Endothelial cell (in vitro differentiated cells): ENCODE measurements at regions not wholly inside any gene's neighbourhood (a gene's known extent, or its start where the extent isn't known, plus 50 kb on each side); places are given as distances from the start of the nearest gene placed in this dataset.

Experiments
- DNase-seq: peaks from one replicate; pipeline ENCODE4 v3.0.0; 2021; ENCODE audit warnings: low spot score
- H3K27ac Mint-ChIP-seq: one replicate; pipeline ENCODE4 v1.8.0; 2021; ENCODE audit warnings: mixed read lengths, inconsistent platforms; ENCODE audit not compliant: unreplicated experiment
- H3K27me3 Mint-ChIP-seq: one replicate; pipeline ENCODE4 v1.8.0; 2021; ENCODE audit warnings: mild to moderate bottlenecking, moderate library complexity, mixed read lengths, inconsistent platforms; ENCODE audit not compliant: unreplicated experiment
- H3K36me3 Mint-ChIP-seq: one replicate; pipeline ENCODE4 v1.8.0; 2021; ENCODE audit warnings: mild to moderate bottlenecking, low read depth, mixed read lengths, inconsistent platforms; ENCODE audit not compliant: unreplicated experiment
- H3K4me1 Mint-ChIP-seq: one replicate; pipeline ENCODE4 v1.8.0; 2021; ENCODE audit warnings: mild to moderate bottlenecking, mixed read lengths, inconsistent platforms; ENCODE audit not compliant: unreplicated experiment
- H3K4me3 Mint-ChIP-seq: one replicate; pipeline ENCODE4 v1.8.0; 2021; ENCODE audit warnings: mild to moderate bottlenecking, mixed read lengths, inconsistent platforms; ENCODE audit not compliant: unreplicated experiment
- H3K9me3 Mint-ChIP-seq: one replicate; pipeline ENCODE4 v1.8.0; 2021; ENCODE audit warnings: mixed read lengths, inconsistent platforms; ENCODE audit not compliant: unreplicated experiment
- CTCF ChIP-seq: fragments of 200-600 bp; sonication (generic); IDR thresholded peaks from one replicate; pipeline ENCODE4 v1.5.0; 2021; ENCODE audit warnings: antibody characterized with exemption; ENCODE audit not compliant: unreplicated experiment

DNA sequence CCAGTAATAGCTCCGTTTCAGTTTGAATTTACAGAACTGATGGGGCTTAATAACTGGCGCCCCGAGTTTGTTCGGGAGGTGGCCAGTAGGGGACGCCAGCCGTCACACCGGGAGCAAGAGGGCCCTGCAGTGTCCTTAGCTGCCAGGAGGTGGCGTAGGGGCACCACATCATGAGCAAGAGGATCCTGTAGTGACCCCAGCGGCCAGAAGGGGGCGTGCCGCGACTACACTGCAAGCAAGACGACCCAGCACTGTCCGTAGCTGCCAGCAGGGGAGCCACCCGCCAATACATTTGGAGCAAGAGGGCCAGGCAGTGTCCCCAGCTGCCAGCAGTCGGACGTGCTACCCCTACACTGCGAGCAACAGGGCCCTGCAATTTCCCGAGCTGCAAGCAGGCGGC, 663.7 kb upstream of the B3GAT1 start:
- no peaks in the 10 kb centered on the region for H3K9me3 Mint-ChIP-seq
- peak; percentile 75 for DNase-seq
- H3K4me3 Mint-ChIP-seq: peak overlapping the region; percentile 47
- no peaks in the 10 kb centered on the region for H3K36me3 Mint-ChIP-seq
- no peak overlapping the region for H3K27ac Mint-ChIP-seq
- peak; percentile 95 for TF ChIP-seq CTCF
- H3K27me3 Mint-ChIP-seq: peaks cover 3% of the 10 kb centered on the region
- no peaks in the 10 kb centered on the region for H3K4me1 Mint-ChIP-seq

DNA sequence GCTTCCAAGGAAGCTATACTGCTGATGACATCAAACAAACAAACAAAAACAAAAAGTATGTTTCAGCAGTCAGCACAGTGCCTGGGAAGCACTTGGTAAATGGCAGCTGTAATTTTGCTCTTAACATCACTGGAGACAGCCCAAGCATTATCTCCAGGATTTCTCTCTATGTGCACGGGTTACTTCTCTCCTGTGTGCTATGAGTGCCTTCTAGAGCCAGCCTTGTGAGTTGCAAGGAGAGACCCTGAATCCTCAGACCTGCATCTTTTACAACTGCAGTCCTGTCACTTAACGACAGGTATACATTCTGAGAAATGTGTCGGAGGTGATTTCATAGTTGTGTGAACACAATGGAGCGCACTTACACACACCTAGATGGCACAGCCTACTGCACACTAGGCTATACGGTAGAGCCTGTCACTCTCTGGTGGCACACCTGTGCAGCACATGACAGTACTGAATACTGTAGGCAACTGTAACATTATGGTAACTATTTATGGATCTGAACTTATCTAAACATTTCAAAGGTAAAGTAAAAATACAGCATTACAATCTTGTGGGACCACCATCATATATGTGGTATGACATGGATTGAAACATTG, 662.5 kb upstream of the B3GAT1 start:
- H3K9me3 Mint-ChIP-seq: no peaks in the 10 kb centered on the region
- peaks cover 3% of the 10 kb centered on the region for H3K27me3 Mint-ChIP-seq
- peaks cover 4% of the 10 kb centered on the region for H3K4me1 Mint-ChIP-seq
- DNase-seq: no peak
- no peak overlapping the region for H3K27ac Mint-ChIP-seq
- peak overlapping the region; percentile 7 for H3K4me3 Mint-ChIP-seq
- no peak for TF ChIP-seq CTCF
- no peaks in the 10 kb centered on the region for H3K36me3 Mint-ChIP-seq

DNA sequence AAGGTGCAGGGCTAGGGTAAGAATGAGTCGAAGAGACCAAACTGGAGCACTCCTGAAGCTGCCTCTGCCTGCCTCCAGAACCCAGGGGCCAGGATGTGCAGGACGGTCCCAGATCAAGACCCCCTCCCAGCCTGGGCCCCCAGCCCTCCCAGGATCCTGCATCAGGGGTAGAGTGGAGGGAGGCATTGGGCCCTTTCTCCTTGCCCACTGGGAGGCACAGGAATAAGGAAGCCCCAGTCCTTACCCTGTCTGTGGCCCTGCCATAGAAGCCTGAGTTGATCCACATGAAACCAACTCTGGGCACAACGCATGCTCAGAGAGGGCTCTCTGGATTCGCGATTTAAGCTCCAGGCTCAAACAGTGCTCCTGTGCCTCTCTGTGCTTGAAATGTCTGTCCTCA, 661.8 kb upstream of the B3GAT1 start:
- H3K36me3 Mint-ChIP-seq: no peaks in the 10 kb centered on the region
- no peak for TF ChIP-seq CTCF
- H3K9me3 Mint-ChIP-seq: no peaks in the 10 kb centered on the region
- H3K4me3 Mint-ChIP-seq: no peak overlapping the region
- peaks cover 4% of the 10 kb centered on the region for H3K4me1 Mint-ChIP-seq
- peaks cover 5% of the 10 kb centered on the region for H3K27me3 Mint-ChIP-seq
- DNase-seq: no peak
- no peak overlapping the region for H3K27ac Mint-ChIP-seq

- DNase-seq: no peak
Measured at GRCh38 chr11:135073381-135073780, 661.3 kb upstream of the B3GAT1 start.

More at GRCh38 chr11:135073381-135073780, 661.3 kb upstream of the B3GAT1 start:
- Mint-ChIP-seq H3K4me3 (no peak overlapping the region), H3K27ac (no peak overlapping the region), H3K27me3 (peaks cover 6% of the 10 kb centered on the region), H3K4me1 (peaks cover 4% of the 10 kb centered on the region), H3K9me3 (no peaks in the 10 kb centered on the region), H3K36me3 (no peaks in the 10 kb centered on the region)
- TF ChIP-seq CTCF: no peak
